H1 (cell line): ENCODE measurements at regions not wholly inside any gene's neighbourhood (a gene's known extent, or its start where the extent isn't known, plus 50 kb on each side); places are given as distances from the start of the nearest gene placed in this dataset.

Experiments used
- ASH2L ChIP-seq: fragments of 200-600, 300-600 bp; sonication (generic); IDR thresholded peaks from one replicate; pipeline ENCODE4 v1.7.1; 2017; ENCODE audit warnings: low read length
- KDM4A ChIP-seq: IDR thresholded peaks from one replicate; pipeline ENCODE4 v1.7.1; 2012; ENCODE audit warnings: low read depth, mild to moderate bottlenecking, moderate library complexity, low read length, inconsistent platforms; ENCODE audit not compliant: severe bottlenecking
- KDM5A ChIP-seq: fragments of 200-600 bp; IDR thresholded peaks from 2 replicates; pipeline ENCODE4 v1.7.1; 2012; ENCODE audit warnings: mild to moderate bottlenecking, low read length, inconsistent platforms, mixed read lengths
- PHF8 ChIP-seq: fragments of 200-600 bp; sonication (generic); conservative IDR thresholded peaks from 2 replicates; pipeline ENCODE4 v1.7.1; 2012; ENCODE audit warnings: low read depth, mild to moderate bottlenecking, inconsistent platforms, low read length, moderate library complexity
- RBBP5 ChIP-seq: IDR thresholded peaks from 2 replicates; pipeline ENCODE4 v1.7.1; 2012; ENCODE audit warnings: low read depth, mild to moderate bottlenecking, inconsistent platforms, low read length, moderate library complexity, borderline replicate concordance
- YY1 ChIP-seq: IDR thresholded peaks from 2 replicates; pipeline ENCODE4 v1.6.1; 2011; ENCODE audit warnings: low read depth, mild to moderate bottlenecking, low read length

DNA sequence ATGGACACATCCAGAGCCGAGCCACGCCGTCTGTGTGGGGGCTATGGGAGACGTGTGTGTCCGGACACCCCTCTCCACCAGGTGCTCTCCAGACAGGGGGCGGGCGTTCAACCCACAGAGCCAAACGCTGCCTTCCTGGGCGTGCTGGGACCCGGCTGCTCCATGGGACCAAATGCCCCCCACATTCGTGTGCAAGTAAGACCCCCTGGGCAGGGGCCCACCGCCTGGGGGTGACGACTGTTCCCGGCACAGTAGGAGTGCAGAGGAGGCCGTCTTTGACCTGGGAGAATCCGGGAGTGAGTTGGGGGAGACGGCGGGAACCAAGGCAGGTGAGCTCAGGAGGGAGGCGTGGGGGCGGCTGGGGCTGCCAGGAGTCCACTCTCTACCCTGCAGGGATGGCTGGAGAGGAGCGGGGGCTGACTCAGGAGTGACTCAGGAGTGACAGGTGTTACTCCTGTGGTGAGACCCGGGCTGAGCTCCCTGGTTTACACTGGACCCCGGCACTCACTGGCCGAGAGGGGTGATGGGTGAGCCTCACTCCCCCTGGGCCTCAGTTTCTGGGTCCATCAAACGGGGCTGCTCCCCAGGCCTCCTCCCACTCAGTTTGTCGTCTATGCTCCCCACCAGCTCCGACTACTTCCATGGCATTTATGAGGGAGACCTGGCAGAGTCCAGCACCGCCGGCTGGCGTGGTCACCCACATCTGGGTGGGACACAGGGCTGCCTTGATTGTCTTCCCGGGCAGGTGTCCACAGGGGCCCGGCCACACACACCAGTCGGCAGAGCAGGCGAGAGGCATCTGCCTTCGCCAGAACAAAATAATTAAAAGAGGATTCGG, 95.0 kb downstream of the MICALL2 start (continued):
- TF ChIP-seq YY1 (no peak), KDM5A (no peak), ASH2L (no peak), PHF8 (no peak), RBBP5 (no peak), KDM4A (no peak)
